Neural cell (in vitro differentiated cells): ENCODE measurements at regions not wholly inside any gene's neighbourhood (a gene's known extent, or its start where the extent isn't known, plus 50 kb on each side); places are given as distances from the start of the nearest gene placed in this dataset.

Experiments
- H2AFZ ChIP-seq: fragments of 200-600, 300-800 bp; sonication (generic), shearing (Covaris generic); 2 replicates; pipeline ENCODE4 v1.6.0; 2014; ENCODE audit warnings: low read depth, mild to moderate bottlenecking, antibody characterized with exemption, low read length, moderate library complexity
- H3F3A ChIP-seq: fragments of 200-600 bp; shearing (Covaris generic); 2 replicates; pipeline ENCODE4 v1.6.1; 2016; ENCODE audit warnings: mild to moderate bottlenecking, moderate library complexity, mixed read lengths, antibody characterized with exemption, low read length; ENCODE audit not compliant: insufficient read depth, poor library complexity, severe bottlenecking
- H3K27ac ChIP-seq: fragments of 200-600, 300-800 bp; sonication (generic), shearing (Covaris generic); 2 replicates; pipeline ENCODE4 v1.5.1; 2014; ENCODE audit warnings: mild to moderate bottlenecking, low read length, moderate library complexity
- H3K27me3 ChIP-seq: fragments of 300-800, 200-600 bp; sonication (generic), shearing (Covaris generic); 2 replicates; pipeline ENCODE4 v1.6.0; 2014; ENCODE audit warnings: mild to moderate bottlenecking, low read depth, low read length, moderate library complexity; ENCODE audit not compliant: insufficient read depth
- H3K36me3 ChIP-seq: fragments of 300-800, 200-600 bp; sonication (generic), shearing (Covaris generic); 2 replicates; pipeline ENCODE4 v1.5.1; 2014; ENCODE audit warnings: mild to moderate bottlenecking, antibody characterized with exemption, low read length, moderate library complexity; ENCODE audit not compliant: insufficient read depth
- H3K4me2 ChIP-seq: fragments of 300-800, 200-600 bp; sonication (generic), shearing (Covaris generic); 2 replicates; pipeline ENCODE4 v1.6.0; 2014; ENCODE audit warnings: mild to moderate bottlenecking, low read length
- H3K4me3 ChIP-seq: fragments of 300-800, 200-600 bp; sonication (generic), shearing (Covaris generic); 2 replicates; pipeline ENCODE4 v1.5.1; 2014; ENCODE audit warnings: mild to moderate bottlenecking, low read length, moderate library complexity
- H3K79me2 ChIP-seq: fragments of 200-600 bp; shearing (Covaris generic); replicated peaks from 2 replicates; pipeline ENCODE4 v1.6.0; 2014; ENCODE audit warnings: mild to moderate bottlenecking, low read length, moderate library complexity; ENCODE audit not compliant: insufficient read depth
- H3K9ac ChIP-seq: fragments of 300-800, 200-600 bp; sonication (generic), shearing (Covaris generic); 2 replicates; pipeline ENCODE4 v1.6.1; 2016; ENCODE audit warnings: mild to moderate bottlenecking, low read length, mixed read lengths
- H3K9me2 ChIP-seq: fragments of 200-600 bp; shearing (Covaris generic); 2 replicates; pipeline ENCODE4 v1.6.1; 2016; ENCODE audit warnings: mild to moderate bottlenecking, low read length, mixed read lengths; ENCODE audit not compliant: insufficient read depth
- H3K9me3 ChIP-seq: fragments of 200-600, 300-800 bp; sonication (generic), shearing (Covaris generic); 2 replicates; pipeline ENCODE4 v1.6.1; 2016; ENCODE audit warnings: mild to moderate bottlenecking, mixed run types, low read length, moderate library complexity, mixed read lengths
- H4K20me1 ChIP-seq: fragments of 200-600 bp; shearing (Covaris generic); 2 replicates; pipeline ENCODE4 v1.6.1; 2016; ENCODE audit warnings: mild to moderate bottlenecking, mixed run types; ENCODE audit not compliant: insufficient read depth
- CTCF ChIP-seq: fragments of 450-650 bp; IDR thresholded peaks from 2 replicates; pipeline ENCODE4 v1.5.1; 2014; ENCODE audit warnings: antibody characterized with exemption, mild to moderate bottlenecking, moderate library complexity; ENCODE audit not compliant: poor library complexity, severe bottlenecking
- EP300 ChIP-seq: fragments of 450-650 bp; conservative IDR thresholded peaks from 2 replicates; pipeline ENCODE4 v1.6.1; 2014; ENCODE audit warnings: antibody characterized with exemption, mild to moderate bottlenecking, moderate library complexity; ENCODE audit not compliant: poor library complexity, severe bottlenecking
- EZH2 ChIP-seq: fragments of 200-600, 300-800 bp; shearing (Covaris generic), sonication (generic); IDR thresholded peaks from 2 replicates; pipeline ENCODE4 v1.6.1; 2014; ENCODE audit warnings: antibody characterized with exemption, low read length, borderline replicate concordance, mild to moderate bottlenecking; ENCODE audit not compliant: insufficient read depth, poor library complexity, severe bottlenecking
- MXI1 ChIP-seq: fragments of 450-650 bp; conservative IDR thresholded peaks from 2 replicates; pipeline ENCODE4 v1.6.1; 2014; ENCODE audit warnings: antibody characterized with exemption, mild to moderate bottlenecking; ENCODE audit not compliant: poor library complexity, severe bottlenecking
- POLR2AphosphoS5 ChIP-seq: IDR thresholded peaks from 2 replicates; pipeline ENCODE4 v1.6.1; 2012
- RAD21 ChIP-seq: fragments of 450-650 bp; conservative IDR thresholded peaks from 2 replicates; pipeline ENCODE4 v1.6.1; 2014; ENCODE audit warnings: antibody characterized with exemption, mild to moderate bottlenecking, moderate library complexity
- REST ChIP-seq: IDR thresholded peaks from 2 replicates; pipeline ENCODE4 v1.6.1; 2012; ENCODE audit warnings: borderline replicate concordance
- SMC3 ChIP-seq: fragments of 450-650 bp; conservative IDR thresholded peaks from 2 replicates; pipeline ENCODE4 v1.6.1; 2014; ENCODE audit warnings: antibody characterized with exemption, mild to moderate bottlenecking, moderate library complexity; ENCODE audit not compliant: poor library complexity
- TAF1 ChIP-seq: IDR thresholded peaks from 2 replicates; pipeline ENCODE4 v1.6.1; 2012; ENCODE audit warnings: low read depth

GRCh38 chr13:89968470-89968869 is 1379.0 kb upstream of the MIR17HG start:
- H3K4me3 ChIP-seq: no peak overlapping the region

GRCh38 chr13:89970353-89970709 is 1377.2 kb upstream of the MIR17HG start:
- no peaks in the 10 kb centered on the region for H3K9me3 ChIP-seq
- no peaks in the 10 kb centered on the region for H3K9me2 ChIP-seq
- H3K27ac ChIP-seq: no peak overlapping the region
- no peak overlapping the region for H3K4me2 ChIP-seq
- no peaks in the 10 kb centered on the region for H4K20me1 ChIP-seq
- no peaks in the 10 kb centered on the region for H3K36me3 ChIP-seq
- no peaks in the 10 kb centered on the region for H3K27me3 ChIP-seq
- no peaks in the 10 kb centered on the region for H3F3A ChIP-seq
- H3K9ac ChIP-seq: no peak overlapping the region
- H2AFZ ChIP-seq: no peak overlapping the region
- H3K4me3 ChIP-seq: no peak overlapping the region
- H3K79me2 ChIP-seq: no peaks in the 10 kb centered on the region
- no peak for TF ChIP-seq RAD21
- no peak for TF ChIP-seq SMC3
- TF ChIP-seq POLR2AphosphoS5: no peak
- no peak for TF ChIP-seq EZH2
- TF ChIP-seq REST: no peak
- TF ChIP-seq CTCF: no peak
- no peak for TF ChIP-seq TAF1

More at GRCh38 chr13:89968470-89968869, 1379.0 kb upstream of the MIR17HG start:
- no peaks in the 10 kb centered on the region for H3K79me2 ChIP-seq
- no peak overlapping the region for H3K4me2 ChIP-seq
- no peak overlapping the region for H3K9ac ChIP-seq
- no peaks in the 10 kb centered on the region for H4K20me1 ChIP-seq
- no peaks in the 10 kb centered on the region for H3K9me2 ChIP-seq
- no peaks in the 10 kb centered on the region for H3K9me3 ChIP-seq
- no peak overlapping the region for H2AFZ ChIP-seq
- H3F3A ChIP-seq: no peaks in the 10 kb centered on the region
- no peak overlapping the region for H3K27ac ChIP-seq
- no peaks in the 10 kb centered on the region for H3K27me3 ChIP-seq
- no peaks in the 10 kb centered on the region for H3K36me3 ChIP-seq
- TF ChIP-seq TAF1 (no peak), SMC3 (no peak), RAD21 (no peak), CTCF (no peak), EP300 (no peak), MXI1 (no peak), POLR2AphosphoS5 (no peak), EZH2 (no peak), REST (no peak)
